Tibial nerve (tissue), 4 donors: ENCODE measurements at regions not wholly inside any gene's neighbourhood (a gene's known extent, or its start where the extent isn't known, plus 50 kb on each side); places are given as distances from the start of the nearest gene placed in this dataset.

Source experiments
- DNase-seq, 2 donors: peaks; one replicate each; pipeline ENCODE4 v3.0.0-alpha.2; 2019; ENCODE audit warnings: low spot score in 2 of 2
- H3K27ac ChIP-seq, 4 donors: fragments of 200-600 bp; sonication (generic) in 3 of 4; one replicate each; pipeline ENCODE4 v1.5.1; 2017 to 2019; ENCODE audit warnings: mild to moderate bottlenecking in 1 of 4
- H3K27me3 ChIP-seq, 2 donors: fragments of 200-600 bp; sonication (generic) in 1 of 2; one replicate each; pipeline versions ENCODE4 v1.5.1 to v1.6.0; 2017 to 2019
- H3K36me3 ChIP-seq, 3 donors: fragments of 200-600 bp; sonication (generic); one replicate each; pipeline ENCODE4 v1.5.1; 2018 to 2019
- H3K4me1 ChIP-seq, 4 donors: fragments of 200-600 bp; sonication (generic) in 3 of 4; one replicate each; pipeline ENCODE4 v1.5.1; 2017 to 2019
- H3K4me3 ChIP-seq, 4 donors: fragments of 200-600 bp; sonication (generic) in 3 of 4; one replicate each; pipeline ENCODE4 v1.5.1; 2017 to 2019; ENCODE audit warnings: mild to moderate bottlenecking in 1 of 4, moderate library complexity in 1 of 4
- H3K9me3 ChIP-seq, 4 donors: fragments of 200-600 bp; sonication (generic) in 3 of 4; one replicate each; pipeline ENCODE4 v1.5.1; 2017 to 2019
- EP300 ChIP-seq, 2 donors: sonication (generic); formaldehyde crosslinking; IDR thresholded peaks; one replicate each; pipeline ENCODE4 v1.6.1; 2017; ENCODE audit warnings: antibody characterized with exemption in 2 of 2, mild to moderate bottlenecking in 1 of 2
- POLR2A ChIP-seq, 2 donors: fragments of 450-650 bp; IDR thresholded peaks; one replicate each; pipeline ENCODE4 v1.6.1; 2017; ENCODE audit warnings: antibody characterized with exemption in 2 of 2, mild to moderate bottlenecking in 2 of 2, moderate library complexity in 2 of 2
- WGBS, 2 donors: methylation state at CpG; one replicate each; pipeline ENCODE4 v1.1.5; 2018; 5-methylcytosine and 5-hydroxymethylcytosine counted together
- TF ChIP-seq, protein P1 (sequence below), 5 experiments: fragments of 200-600 bp in 3 of 5; fragments of 450-650 bp in 2 of 5; sonication (generic) in 3 of 5; IDR thresholded peaks; one replicate each; pipeline ENCODE4 v1.5.1; 2016 to 2019; ENCODE audit warnings: antibody characterized with exemption in 5 of 5, mild to moderate bottlenecking in 3 of 5, moderate library complexity in 2 of 5

- Histone ChIP-seq H3K27me3 (no peaks in the 10 kb centered on the region), H3K36me3 (no peaks in the 10 kb centered on the region), H3K4me3 (no peak overlapping the region), H3K27ac (no peak overlapping the region), H3K9me3 (no peaks in the 10 kb centered on the region), H3K4me1 (peaks cover 0 to 10% (median 2%) of the 10 kb centered on the region in 4 donors)
- TF ChIP-seq, protein P1, sequence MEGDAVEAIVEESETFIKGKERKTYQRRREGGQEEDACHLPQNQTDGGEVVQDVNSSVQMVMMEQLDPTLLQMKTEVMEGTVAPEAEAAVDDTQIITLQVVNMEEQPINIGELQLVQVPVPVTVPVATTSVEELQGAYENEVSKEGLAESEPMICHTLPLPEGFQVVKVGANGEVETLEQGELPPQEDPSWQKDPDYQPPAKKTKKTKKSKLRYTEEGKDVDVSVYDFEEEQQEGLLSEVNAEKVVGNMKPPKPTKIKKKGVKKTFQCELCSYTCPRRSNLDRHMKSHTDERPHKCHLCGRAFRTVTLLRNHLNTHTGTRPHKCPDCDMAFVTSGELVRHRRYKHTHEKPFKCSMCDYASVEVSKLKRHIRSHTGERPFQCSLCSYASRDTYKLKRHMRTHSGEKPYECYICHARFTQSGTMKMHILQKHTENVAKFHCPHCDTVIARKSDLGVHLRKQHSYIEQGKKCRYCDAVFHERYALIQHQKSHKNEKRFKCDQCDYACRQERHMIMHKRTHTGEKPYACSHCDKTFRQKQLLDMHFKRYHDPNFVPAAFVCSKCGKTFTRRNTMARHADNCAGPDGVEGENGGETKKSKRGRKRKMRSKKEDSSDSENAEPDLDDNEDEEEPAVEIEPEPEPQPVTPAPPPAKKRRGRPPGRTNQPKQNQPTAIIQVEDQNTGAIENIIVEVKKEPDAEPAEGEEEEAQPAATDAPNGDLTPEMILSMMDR (IDR thresholded peaks at IDR 0.05), result no peak
- no peak for TF ChIP-seq POLR2A (IDR thresholded peaks at IDR 0.05)
- no peak for TF ChIP-seq EP300 (IDR thresholded peaks at IDR 0.05)
- no peak for DNase-seq
- 88 to 90% methylated on average over 2 of the region's 2 CpGs for WGBS, 2 donors
Observed at GRCh38 chr13:40136896-40137295, 481.4 kb downstream of the COG6 start.

- TF ChIP-seq EP300 (IDR thresholded peaks at IDR 0.05), result no peak
- TF ChIP-seq POLR2A (IDR thresholded peaks at IDR 0.05), result no peak
- TF ChIP-seq, protein P1 (IDR thresholded peaks at IDR 0.05), result no peak
- WGBS, 2 donors, result 83 to 86% methylated on average over 6 of the region's 6 CpGs
- H3K27ac ChIP-seq, result no peak overlapping the region
Observed at GRCh38 chr13:40137400-40137799, 481.9 kb downstream of the COG6 start.

DNA sequence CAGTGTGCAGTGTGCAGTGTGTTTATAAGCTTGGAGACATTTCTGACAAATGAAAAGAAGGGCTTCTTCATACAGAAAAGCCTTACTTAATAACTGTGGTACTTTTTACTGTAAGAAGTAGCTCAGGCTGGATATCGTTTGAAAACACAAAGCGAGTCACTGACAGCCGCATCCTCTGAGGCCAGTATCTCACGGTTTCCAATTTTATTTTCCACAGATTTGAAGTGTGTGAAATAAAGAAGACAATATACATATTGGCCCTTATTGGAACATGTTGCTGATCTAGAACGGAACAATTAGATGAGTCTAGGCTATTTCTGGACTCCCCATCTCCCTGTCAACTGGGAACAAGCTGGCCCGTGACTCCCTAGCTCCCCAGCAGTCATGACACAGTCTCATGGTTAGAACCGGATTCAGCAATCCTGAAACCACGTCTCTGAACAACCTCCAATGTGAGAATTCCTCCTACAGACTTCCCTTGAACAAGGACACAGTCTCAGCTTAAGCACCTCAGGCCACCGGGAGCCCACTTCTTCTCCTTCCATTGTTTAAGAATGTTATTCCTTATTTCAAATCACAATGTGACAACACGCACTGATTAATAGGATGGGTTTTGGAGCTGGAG is 484.5 kb downstream of the COG6 start:
- no peaks in the 10 kb centered on the region for H3K36me3 ChIP-seq
- H3K4me3 ChIP-seq, result no peak overlapping the region
- no peak overlapping the region for H3K27ac ChIP-seq
- no peaks in the 10 kb centered on the region for H3K9me3 ChIP-seq
- H3K4me1 ChIP-seq, result no peaks in the 10 kb centered on the region
- DNase-seq, result no peak
- WGBS, 2 donors, result 74 to 77% methylated on average over 10 of the region's 10 CpGs
- TF ChIP-seq POLR2A (IDR thresholded peaks at IDR 0.05) (no peak), EP300 (IDR thresholded peaks at IDR 0.05) (no peak)
- TF ChIP-seq, protein P1 (IDR thresholded peaks at IDR 0.05), result no peak
- H3K27me3 ChIP-seq, result no peaks in the 10 kb centered on the region

More at GRCh38 chr13:40137400-40137799, 481.9 kb downstream of the COG6 start:
- Histone ChIP-seq H3K4me1 (peaks cover 0 to 10% (median 2%) of the 10 kb centered on the region in 4 donors), H3K9me3 (no peaks in the 10 kb centered on the region), H3K27me3 (no peaks in the 10 kb centered on the region), H3K4me3 (no peak overlapping the region), H3K36me3 (no peaks in the 10 kb centered on the region)
- DNase-seq, result no peak

DNA sequence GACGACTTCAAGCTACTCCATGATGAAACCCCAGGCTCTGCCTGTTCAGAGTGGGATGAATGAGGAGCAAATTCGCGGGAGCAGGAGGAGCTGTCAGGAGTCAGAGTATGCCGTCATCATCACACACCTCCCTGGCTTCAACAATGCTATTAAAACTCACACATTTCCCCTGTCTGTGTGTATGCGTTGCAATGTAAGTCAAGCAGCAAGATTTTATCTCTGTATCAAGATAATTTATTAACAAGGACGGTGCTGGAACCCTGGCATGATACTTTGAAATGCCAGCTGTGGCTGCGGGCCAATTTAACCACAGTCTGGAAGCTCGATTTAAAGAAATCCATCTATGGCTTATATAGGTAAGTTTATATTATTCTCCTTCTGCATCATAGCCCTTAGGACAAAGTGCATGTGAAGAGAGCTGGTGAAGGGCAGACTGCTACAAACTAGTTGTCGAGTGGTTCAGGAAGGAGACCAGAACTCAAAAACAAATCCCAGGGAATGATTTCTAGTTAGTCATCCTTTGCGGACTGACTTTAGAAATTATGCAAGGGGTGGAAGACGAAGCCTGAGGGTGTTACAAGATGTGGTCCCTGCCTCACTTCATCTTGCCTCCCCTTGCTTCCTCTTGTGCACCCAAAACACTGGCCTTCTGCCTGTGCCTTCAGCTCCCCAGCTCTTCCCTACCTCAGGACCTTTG is 486.5 kb downstream of the COG6 start:
- Histone ChIP-seq H3K4me1 (peaks cover 0 to 3% (median 0%) of the 10 kb centered on the region in 4 donors), H3K27ac (no peak overlapping the region), H3K27me3 (no peaks in the 10 kb centered on the region), H3K4me3 (no peak overlapping the region), H3K36me3 (no peaks in the 10 kb centered on the region), H3K9me3 (no peaks in the 10 kb centered on the region)
- DNase-seq, result no peak
- TF ChIP-seq, protein P1 (IDR thresholded peaks at IDR 0.05), result no peak
- TF ChIP-seq POLR2A (IDR thresholded peaks at IDR 0.05) (no peak), EP300 (IDR thresholded peaks at IDR 0.05) (no peak)
- 74% methylated on average over 11 of the region's 11 CpGs for WGBS, 2 donors

- 73% methylated on average over 5 of the region's 5 CpGs for WGBS, 2 donors
- no peak for TF ChIP-seq POLR2A (IDR thresholded peaks at IDR 0.05)
- TF ChIP-seq, protein P1 (IDR thresholded peaks at IDR 0.05), result no peak
- TF ChIP-seq EP300 (IDR thresholded peaks at IDR 0.05), result no peak
- H3K27ac ChIP-seq, result no peak overlapping the region
Observed at GRCh38 chr13:40143106-40143505, 487.6 kb downstream of the COG6 start.

More at GRCh38 chr13:40143106-40143505, 487.6 kb downstream of the COG6 start:
- peaks cover 0 to 3% (median under 1%) of the 10 kb centered on the region in 4 donors for H3K4me1 ChIP-seq
- no peaks in the 10 kb centered on the region for H3K9me3 ChIP-seq
- no peaks in the 10 kb centered on the region for H3K27me3 ChIP-seq
- no peak overlapping the region for H3K4me3 ChIP-seq
- H3K36me3 ChIP-seq, result no peaks in the 10 kb centered on the region
- no peak for DNase-seq
